ENCODE measurements at regions not wholly inside any gene's neighbourhood (a gene's known extent, or its start where the extent isn't known, plus 50 kb on each side); places are given as distances from the start of the nearest gene placed in this dataset.

DNA sequence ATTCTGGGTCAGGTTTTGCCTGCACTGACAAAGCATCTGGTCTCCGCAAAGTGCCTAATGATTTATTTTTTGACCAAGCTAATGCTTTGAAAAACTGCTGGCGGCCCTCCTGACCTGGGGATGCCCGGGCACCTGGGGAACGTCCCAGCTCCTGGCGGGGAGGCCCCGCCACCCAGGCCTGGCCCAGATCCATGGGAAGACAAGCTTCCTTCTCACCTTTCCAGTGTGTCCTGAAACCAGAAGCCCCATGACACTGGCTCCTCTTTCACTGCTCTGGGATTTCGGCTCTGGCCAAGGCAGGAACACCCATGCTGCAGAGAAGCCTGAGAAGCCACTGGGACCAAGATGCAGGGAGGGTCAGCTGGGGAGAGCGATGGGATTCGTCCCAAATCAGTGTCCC, 144.1 kb downstream of the SEC61B start:
- Histone ChIP-seq H3K9ac (ENCODE audit: low read length) (no peak overlapping the region), H3K4me3 (ENCODE audit: low read length) (no peak overlapping the region), H3K9me3 (ENCODE audit: control insufficient read depth, low read depth, low read length) (no peaks in the 10 kb centered on the region), H3K4me1 (ENCODE audit: control insufficient read depth, low read depth, low read length) (no peaks in the 10 kb centered on the region), H3K36me3 (ENCODE audit: control insufficient read depth, low read depth, low read length) (no peaks in the 10 kb centered on the region), H3K27ac (ENCODE audit: low read length) (no peak overlapping the region), H3K27me3 (ENCODE audit: control insufficient read depth, insufficient read depth, low read length) (peaks cover 10% of the 10 kb centered on the region)

DNA sequence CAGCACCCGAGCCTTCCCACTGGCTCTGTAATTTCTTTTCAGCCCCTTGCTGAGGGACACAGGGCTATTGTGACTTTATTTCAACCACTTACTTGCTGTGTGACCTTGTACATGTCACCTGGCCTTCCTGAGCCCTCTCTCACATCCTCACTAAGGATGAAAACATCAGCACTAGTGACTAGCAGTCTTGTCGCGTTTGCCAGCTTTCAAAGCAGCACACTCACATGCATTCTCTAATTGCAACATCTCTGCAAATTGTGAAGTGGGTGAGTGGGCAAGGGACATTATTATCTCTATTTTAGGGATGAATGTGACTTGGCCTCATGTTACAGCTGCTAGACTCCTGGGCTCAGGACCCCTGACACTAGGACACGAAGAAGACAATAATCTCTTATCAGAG, 144.5 kb downstream of the SEC61B start:
- Histone ChIP-seq H3K27me3 (ENCODE audit: control insufficient read depth, insufficient read depth, low read length) (peaks cover 10% of the 10 kb centered on the region), H3K27ac (ENCODE audit: low read length) (no peak overlapping the region), H3K4me3 (ENCODE audit: low read length) (no peak overlapping the region), H3K9ac (ENCODE audit: low read length) (no peak overlapping the region), H3K9me3 (ENCODE audit: control insufficient read depth, low read depth, low read length) (no peaks in the 10 kb centered on the region), H3K36me3 (ENCODE audit: control insufficient read depth, low read depth, low read length) (no peaks in the 10 kb centered on the region), H3K4me1 (ENCODE audit: control insufficient read depth, low read depth, low read length) (no peaks in the 10 kb centered on the region)

DNA sequence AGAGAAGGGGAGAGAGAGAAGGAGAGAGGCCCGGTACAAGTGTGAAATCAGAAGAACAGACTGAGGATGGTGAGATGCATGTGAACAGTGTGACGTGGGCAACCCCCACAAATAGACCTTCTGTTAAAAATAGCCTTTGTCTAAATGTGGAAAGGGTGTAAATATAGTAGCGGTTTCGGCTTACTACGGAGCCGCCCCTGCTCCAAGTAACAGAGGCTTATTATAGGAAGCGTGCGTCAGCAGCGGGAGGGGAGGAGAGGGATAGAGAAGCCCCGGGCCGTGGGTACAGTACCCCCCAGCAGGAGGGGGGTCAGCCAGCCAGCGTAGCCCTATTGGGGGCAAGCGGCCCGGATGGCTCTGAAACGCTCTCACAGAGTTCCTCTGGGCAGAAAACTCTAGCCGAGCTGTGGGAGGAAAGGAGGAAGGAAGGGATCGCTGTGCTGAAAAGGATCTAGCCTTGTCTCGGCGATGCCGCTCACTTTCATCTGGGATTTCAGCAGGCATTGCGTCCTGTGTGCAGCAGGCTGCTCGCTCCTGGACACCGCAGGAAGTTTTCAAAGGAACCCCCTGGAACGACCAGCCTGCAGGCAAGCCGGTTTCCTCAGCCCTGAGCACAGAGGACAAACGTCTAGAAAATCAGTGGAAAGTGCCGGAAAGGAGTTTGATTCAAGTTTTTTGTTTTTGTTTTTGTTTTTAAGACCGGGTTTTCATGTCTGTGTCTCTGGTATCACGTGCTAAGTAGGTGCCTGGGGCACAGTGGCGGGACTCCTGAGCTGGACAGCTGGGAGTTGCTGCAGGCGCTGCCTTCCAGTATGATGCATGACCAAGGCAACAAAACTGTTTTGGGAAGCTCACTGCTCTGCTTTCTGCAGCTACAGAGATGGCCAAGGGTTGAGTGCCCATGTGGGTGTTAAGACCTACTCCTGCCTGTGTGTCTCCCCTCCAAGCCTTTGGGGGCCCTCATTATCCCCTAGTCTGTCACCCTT, 146.6 kb downstream of the SEC61B start:
- Histone ChIP-seq H3K9me3 (ENCODE audit: control insufficient read depth, low read depth, low read length) (no peaks in the 10 kb centered on the region), H3K9ac (ENCODE audit: low read length) (no peak overlapping the region), H3K4me3 (ENCODE audit: low read length) (no peak overlapping the region)

DNA sequence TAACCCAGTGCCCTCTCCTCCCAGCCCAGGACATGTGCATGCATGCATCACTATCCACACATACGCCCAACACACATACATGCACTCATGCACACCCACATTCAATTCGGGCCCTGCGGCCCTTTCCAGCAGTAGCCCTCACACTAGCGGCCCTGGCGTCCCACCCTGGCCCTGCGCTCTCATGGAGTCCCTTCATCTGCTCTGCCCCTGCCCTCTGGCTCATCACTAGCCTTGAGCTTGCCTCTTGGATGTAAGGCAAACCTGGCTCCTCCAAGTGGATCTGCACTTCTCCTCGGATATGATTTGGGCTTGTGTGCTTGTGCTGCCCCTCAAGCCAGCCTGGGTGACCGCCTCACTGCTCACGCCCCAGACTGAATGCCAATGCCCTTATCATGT, 147.2 kb downstream of the SEC61B start:
- no peaks in the 10 kb centered on the region for H3K27me3 ChIP-seq (ENCODE audit: control insufficient read depth, insufficient read depth, low read length)
- no peaks in the 10 kb centered on the region for H3K36me3 ChIP-seq (ENCODE audit: control insufficient read depth, low read depth, low read length)
- no peak overlapping the region for H3K27ac ChIP-seq (ENCODE audit: low read length)
- no peak overlapping the region for H3K9ac ChIP-seq (ENCODE audit: low read length)
- no peak overlapping the region for H3K4me3 ChIP-seq (ENCODE audit: low read length)
- no peaks in the 10 kb centered on the region for H3K9me3 ChIP-seq (ENCODE audit: control insufficient read depth, low read depth, low read length)
- no peaks in the 10 kb centered on the region for H3K4me1 ChIP-seq (ENCODE audit: control insufficient read depth, low read depth, low read length)

More for the DNA sequence above, 146.6 kb downstream of the SEC61B start:
- H3K27ac ChIP-seq (ENCODE audit: low read length), result no peak overlapping the region
- H3K36me3 ChIP-seq (ENCODE audit: control insufficient read depth, low read depth, low read length), result no peaks in the 10 kb centered on the region
- no peaks in the 10 kb centered on the region for H3K4me1 ChIP-seq (ENCODE audit: control insufficient read depth, low read depth, low read length)
- no peaks in the 10 kb centered on the region for H3K27me3 ChIP-seq (ENCODE audit: control insufficient read depth, insufficient read depth, low read length)

DNA sequence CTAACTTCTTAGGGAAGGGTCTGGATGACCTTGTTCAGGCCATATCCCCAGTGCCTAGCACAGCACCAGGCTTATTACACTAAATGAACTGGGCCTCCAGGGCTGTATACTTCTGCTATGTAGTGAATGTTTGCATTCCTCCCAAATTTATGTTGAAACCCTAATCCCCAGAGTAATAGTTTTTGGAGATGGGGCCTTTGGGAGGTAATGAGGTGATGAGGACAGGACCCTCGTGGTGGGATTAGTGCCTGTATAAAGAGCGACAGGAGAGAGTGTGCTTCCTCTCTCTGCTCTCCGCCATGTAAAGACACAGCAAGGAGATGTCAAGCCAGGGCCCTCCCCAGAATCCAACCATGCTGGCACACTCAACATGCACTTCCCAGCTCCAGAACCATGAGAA, 148.3 kb downstream of the SEC61B start:
- H3K4me1 ChIP-seq (ENCODE audit: control insufficient read depth, low read depth, low read length), result no peaks in the 10 kb centered on the region
- H3K4me3 ChIP-seq (ENCODE audit: low read length), result no peak overlapping the region
- no peak overlapping the region for H3K9ac ChIP-seq (ENCODE audit: low read length)
- no peaks in the 10 kb centered on the region for H3K9me3 ChIP-seq (ENCODE audit: control insufficient read depth, low read depth, low read length)
- H3K27me3 ChIP-seq (ENCODE audit: control insufficient read depth, insufficient read depth, low read length), result no peaks in the 10 kb centered on the region
- H3K36me3 ChIP-seq (ENCODE audit: control insufficient read depth, low read depth, low read length), result no peaks in the 10 kb centered on the region
- no peak overlapping the region for H3K27ac ChIP-seq (ENCODE audit: low read length)

DNA sequence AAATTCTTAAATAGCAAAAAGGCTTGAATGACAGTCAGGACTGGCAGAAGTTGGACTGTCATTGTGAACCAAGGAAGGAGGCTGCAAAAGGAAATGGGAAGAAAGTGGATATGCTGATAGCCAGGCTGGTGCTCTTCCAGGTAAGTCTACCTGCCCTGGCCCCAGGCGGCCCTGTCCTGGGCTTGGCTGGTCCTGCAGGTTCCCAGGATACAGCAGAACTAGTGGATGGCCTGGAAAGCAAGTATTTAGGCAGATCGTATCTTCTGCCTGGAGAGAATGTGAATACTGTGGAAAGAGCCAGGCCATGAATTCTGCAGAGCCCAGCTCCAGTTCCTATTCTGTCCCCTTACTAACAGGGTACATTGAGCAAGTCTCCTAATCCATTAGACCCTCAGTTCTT, 149.3 kb downstream of the SEC61B start:
- no peak overlapping the region for H3K4me3 ChIP-seq (ENCODE audit: low read length)
- no peaks in the 10 kb centered on the region for H3K36me3 ChIP-seq (ENCODE audit: control insufficient read depth, low read depth, low read length)
- H3K27ac ChIP-seq (ENCODE audit: low read length), result no peak overlapping the region
- H3K9ac ChIP-seq (ENCODE audit: low read length), result no peak overlapping the region
- H3K27me3 ChIP-seq (ENCODE audit: control insufficient read depth, insufficient read depth, low read length), result no peaks in the 10 kb centered on the region
- H3K4me1 ChIP-seq (ENCODE audit: control insufficient read depth, low read depth, low read length), result no peaks in the 10 kb centered on the region
- no peaks in the 10 kb centered on the region for H3K9me3 ChIP-seq (ENCODE audit: control insufficient read depth, low read depth, low read length)

DNA sequence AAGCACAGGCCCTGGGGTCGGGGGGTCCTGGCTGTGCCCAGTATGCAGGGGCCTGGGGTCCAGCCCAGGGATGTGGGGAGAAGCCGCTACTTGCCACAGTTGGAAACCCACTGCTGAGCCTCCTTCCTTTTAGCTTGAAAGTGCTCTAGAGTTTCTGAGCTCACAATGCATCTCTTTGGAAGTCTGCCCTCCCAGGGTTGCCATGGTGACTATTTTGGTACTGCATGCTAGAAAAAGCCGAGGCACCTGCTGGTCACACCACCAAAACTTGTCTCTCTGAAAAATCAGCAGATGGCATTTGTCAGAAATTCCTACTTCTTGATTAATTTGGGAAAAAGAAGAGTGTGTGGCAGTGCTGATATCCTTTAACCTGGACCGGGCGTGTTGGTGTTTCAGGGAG, 151.8 kb downstream of the SEC61B start:
- H3K4me3 ChIP-seq (ENCODE audit: low read length), result no peak overlapping the region
- H3K27me3 ChIP-seq (ENCODE audit: control insufficient read depth, insufficient read depth, low read length), result no peaks in the 10 kb centered on the region
- no peaks in the 10 kb centered on the region for H3K4me1 ChIP-seq (ENCODE audit: control insufficient read depth, low read depth, low read length)
- H3K9ac ChIP-seq (ENCODE audit: low read length), result no peak overlapping the region
- H3K9me3 ChIP-seq (ENCODE audit: control insufficient read depth, low read depth, low read length), result no peaks in the 10 kb centered on the region
- H3K36me3 ChIP-seq (ENCODE audit: control insufficient read depth, low read depth, low read length), result no peaks in the 10 kb centered on the region
- no peak overlapping the region for H3K27ac ChIP-seq (ENCODE audit: low read length)

DNA sequence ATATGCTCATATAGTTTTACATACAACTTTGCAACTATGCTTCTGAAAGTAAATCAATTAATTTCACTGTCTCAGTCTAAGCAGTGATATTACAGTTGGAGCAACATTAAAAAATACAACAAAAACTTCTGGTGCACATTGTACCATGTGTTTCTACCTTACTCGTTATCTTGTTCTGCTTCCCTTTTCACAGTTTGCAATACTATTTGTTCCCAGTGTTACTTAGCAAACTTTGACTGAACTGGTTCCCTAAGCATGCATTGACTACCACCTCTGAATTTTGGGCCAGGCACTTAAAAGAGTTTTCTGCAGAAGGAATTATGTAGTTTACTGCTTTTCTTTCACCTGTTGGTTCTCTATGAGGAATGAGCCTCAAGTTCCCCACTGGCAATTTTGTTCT, 152.7 kb downstream of the SEC61B start:
- H3K36me3 ChIP-seq (ENCODE audit: control insufficient read depth, low read depth, low read length), result no peaks in the 10 kb centered on the region
- no peak overlapping the region for H3K9ac ChIP-seq (ENCODE audit: low read length)
- H3K4me3 ChIP-seq (ENCODE audit: low read length), result no peak overlapping the region
- no peaks in the 10 kb centered on the region for H3K4me1 ChIP-seq (ENCODE audit: control insufficient read depth, low read depth, low read length)
- H3K9me3 ChIP-seq (ENCODE audit: control insufficient read depth, low read depth, low read length), result no peaks in the 10 kb centered on the region
- no peaks in the 10 kb centered on the region for H3K27me3 ChIP-seq (ENCODE audit: control insufficient read depth, insufficient read depth, low read length)
- no peak overlapping the region for H3K27ac ChIP-seq (ENCODE audit: low read length)

DNA sequence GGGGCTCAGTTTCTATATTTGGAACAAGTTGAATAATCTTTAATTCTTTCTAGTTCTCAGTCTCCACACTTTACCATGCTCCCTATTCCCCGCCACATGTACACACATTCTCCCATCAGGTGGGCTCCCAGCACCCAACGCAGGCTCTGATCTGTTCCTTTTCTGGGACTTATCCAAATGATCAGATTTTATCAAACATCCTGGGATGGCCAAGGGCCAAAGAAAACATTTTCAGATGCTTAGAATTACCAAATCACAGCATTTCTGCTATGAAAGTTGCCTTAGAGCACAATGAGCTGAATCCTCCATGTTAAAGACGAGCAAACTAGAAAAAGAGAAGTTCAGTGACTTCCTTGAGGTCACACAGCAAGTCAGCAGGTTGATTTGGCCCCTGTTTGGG, 153.4 kb downstream of the SEC61B start:
- H3K9ac ChIP-seq (ENCODE audit: low read length), result no peak overlapping the region
- no peak overlapping the region for H3K4me3 ChIP-seq (ENCODE audit: low read length)
- no peaks in the 10 kb centered on the region for H3K4me1 ChIP-seq (ENCODE audit: control insufficient read depth, low read depth, low read length)
- H3K27me3 ChIP-seq (ENCODE audit: control insufficient read depth, insufficient read depth, low read length), result no peaks in the 10 kb centered on the region
- no peaks in the 10 kb centered on the region for H3K36me3 ChIP-seq (ENCODE audit: control insufficient read depth, low read depth, low read length)
- no peaks in the 10 kb centered on the region for H3K9me3 ChIP-seq (ENCODE audit: control insufficient read depth, low read depth, low read length)
- H3K27ac ChIP-seq (ENCODE audit: low read length), result no peak overlapping the region

DNA sequence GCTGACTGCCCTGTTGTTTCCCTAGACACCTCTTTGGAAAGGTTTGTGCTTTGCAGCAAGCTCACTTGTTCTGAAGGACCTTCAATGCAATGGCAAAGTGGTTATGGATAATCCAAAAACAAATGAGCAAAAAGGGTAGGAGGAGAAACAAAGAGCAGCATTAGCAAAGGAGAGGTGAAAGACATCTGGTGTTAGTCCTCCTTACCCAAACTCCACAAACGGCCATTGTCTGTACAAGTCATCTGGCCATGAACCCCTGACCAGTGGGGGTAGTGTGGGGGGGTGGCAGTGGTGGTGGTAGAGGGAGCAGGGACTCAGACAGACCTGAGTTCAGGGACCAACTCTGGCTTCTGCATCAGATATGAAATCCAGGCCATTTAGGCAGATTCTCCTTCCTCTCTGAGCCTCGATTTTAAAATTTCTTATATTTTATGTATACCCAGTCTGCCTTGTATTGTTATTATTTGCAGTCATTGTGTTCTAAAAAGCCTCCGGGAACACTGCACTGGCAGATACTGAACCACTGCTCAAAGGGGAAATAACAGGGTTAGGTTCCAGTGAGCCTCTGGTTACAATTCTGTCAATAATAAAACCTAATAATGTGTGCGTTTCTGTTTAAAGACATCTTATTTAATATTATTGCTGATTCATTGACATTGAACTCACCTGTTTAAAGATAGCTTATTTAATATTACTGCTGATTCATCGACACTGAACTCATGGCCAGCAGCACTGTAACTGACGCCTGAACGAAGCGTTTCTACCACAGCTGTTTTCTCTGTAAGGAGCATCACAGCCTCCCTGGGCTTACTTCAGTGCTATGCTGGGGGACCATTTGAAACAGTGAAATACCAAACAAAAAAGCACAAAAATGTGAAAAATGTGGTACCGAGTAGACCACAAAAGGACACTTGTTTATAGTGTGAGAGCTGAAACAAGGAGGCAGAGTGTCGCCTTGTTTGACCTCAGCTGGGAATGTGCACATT, 156.0 kb downstream of the SEC61B start:
- H3K27me3 ChIP-seq (ENCODE audit: control insufficient read depth, insufficient read depth, low read length), result no peaks in the 10 kb centered on the region
- H3K27ac ChIP-seq (ENCODE audit: low read length), result no peak overlapping the region
- no peaks in the 10 kb centered on the region for H3K36me3 ChIP-seq (ENCODE audit: control insufficient read depth, low read depth, low read length)
- H3K4me3 ChIP-seq (ENCODE audit: low read length), result no peak overlapping the region
- no peak overlapping the region for H3K9ac ChIP-seq (ENCODE audit: low read length)
- no peaks in the 10 kb centered on the region for H3K9me3 ChIP-seq (ENCODE audit: control insufficient read depth, low read depth, low read length)
- no peaks in the 10 kb centered on the region for H3K4me1 ChIP-seq (ENCODE audit: control insufficient read depth, low read depth, low read length)

DNA sequence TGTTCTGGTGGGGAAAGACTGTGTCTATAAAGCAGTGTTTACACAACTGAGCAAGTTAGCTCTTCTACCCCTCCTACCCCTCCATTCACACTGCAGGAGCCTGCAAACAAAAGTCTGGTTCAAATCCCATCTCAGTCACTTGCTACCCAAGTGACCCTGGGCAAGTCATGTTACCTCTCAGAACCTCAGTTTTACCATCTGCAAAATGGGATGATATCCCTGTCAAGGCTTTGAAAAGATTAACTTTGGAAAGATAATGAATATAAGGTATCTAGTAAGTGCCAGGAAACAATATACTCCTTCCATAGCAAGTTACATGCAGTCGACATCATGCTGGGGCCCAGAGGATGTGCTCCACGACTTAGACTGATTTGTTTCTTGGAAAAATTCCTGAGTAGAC, 161.5 kb downstream of the SEC61B start:
- no peaks in the 10 kb centered on the region for H3K27me3 ChIP-seq (ENCODE audit: control insufficient read depth, insufficient read depth, low read length)
- H3K36me3 ChIP-seq (ENCODE audit: control insufficient read depth, low read depth, low read length), result no peaks in the 10 kb centered on the region
- H3K4me1 ChIP-seq (ENCODE audit: control insufficient read depth, low read depth, low read length), result no peaks in the 10 kb centered on the region
- no peaks in the 10 kb centered on the region for H3K9me3 ChIP-seq (ENCODE audit: control insufficient read depth, low read depth, low read length)
- no peak overlapping the region for H3K9ac ChIP-seq (ENCODE audit: low read length)
- no peak overlapping the region for H3K4me3 ChIP-seq (ENCODE audit: low read length)
- H3K27ac ChIP-seq (ENCODE audit: low read length), result no peak overlapping the region

All from iPS-18a (cell line).